PFSK-1 (cell line): ENCODE measurements at regions not wholly inside any gene's neighbourhood (a gene's known extent, or its start where the extent isn't known, plus 50 kb on each side); places are given as distances from the start of the nearest gene placed in this dataset.

Source experiments
- FOXP2 ChIP-seq: optimal IDR thresholded peaks from 2 replicates; pipeline ENCODE3; 2011; ENCODE audit warnings: borderline replicate concordance, control low read depth, inconsistent platforms; ENCODE audit not compliant: insufficient read depth; ENCODE audit errors: extremely low read length, extremely low read depth
- POLR2AphosphoS5 ChIP-seq: IDR thresholded peaks from 2 replicates; pipeline ENCODE4 v1.6.1; 2012; ENCODE audit warnings: low read depth, mild to moderate bottlenecking, control low read depth, low read length, moderate library complexity
- TF ChIP-seq, protein P1 (sequence below), 2 experiments: IDR thresholded peaks; 2 replicates each; pipeline versions ENCODE4 v1.6.1 to v1.8.0; 2011 to 2012; ENCODE audit warnings: low read depth in 2 of 2, low read length in 2 of 2, control low read depth in 1 of 2, inconsistent platforms in 1 of 2, mild to moderate bottlenecking in 1 of 2, moderate library complexity in 1 of 2; ENCODE audit not compliant: insufficient read depth in 1 of 2

DNA sequence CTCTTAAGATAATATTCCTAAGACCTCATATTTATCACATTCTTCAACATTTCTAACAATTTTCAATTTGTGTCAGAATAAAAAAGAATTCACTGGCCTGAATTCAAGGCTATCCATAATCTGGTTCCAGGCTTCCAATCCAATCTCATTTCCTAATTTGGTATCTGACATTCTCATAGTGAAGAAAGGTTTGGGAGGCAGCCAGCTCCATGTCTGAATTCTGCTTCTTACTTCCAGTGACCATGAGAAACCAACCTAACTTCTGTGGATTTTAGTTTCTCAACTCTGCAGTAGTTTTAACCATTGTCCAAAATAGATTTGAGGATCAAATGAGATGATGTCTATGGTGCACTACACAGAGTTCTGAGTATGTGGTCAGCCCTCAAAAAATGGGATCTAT lies 439.1 kb upstream of the GCFC2 start:
- TF ChIP-seq POLR2AphosphoS5 = no peak
- TF ChIP-seq, protein P1, sequence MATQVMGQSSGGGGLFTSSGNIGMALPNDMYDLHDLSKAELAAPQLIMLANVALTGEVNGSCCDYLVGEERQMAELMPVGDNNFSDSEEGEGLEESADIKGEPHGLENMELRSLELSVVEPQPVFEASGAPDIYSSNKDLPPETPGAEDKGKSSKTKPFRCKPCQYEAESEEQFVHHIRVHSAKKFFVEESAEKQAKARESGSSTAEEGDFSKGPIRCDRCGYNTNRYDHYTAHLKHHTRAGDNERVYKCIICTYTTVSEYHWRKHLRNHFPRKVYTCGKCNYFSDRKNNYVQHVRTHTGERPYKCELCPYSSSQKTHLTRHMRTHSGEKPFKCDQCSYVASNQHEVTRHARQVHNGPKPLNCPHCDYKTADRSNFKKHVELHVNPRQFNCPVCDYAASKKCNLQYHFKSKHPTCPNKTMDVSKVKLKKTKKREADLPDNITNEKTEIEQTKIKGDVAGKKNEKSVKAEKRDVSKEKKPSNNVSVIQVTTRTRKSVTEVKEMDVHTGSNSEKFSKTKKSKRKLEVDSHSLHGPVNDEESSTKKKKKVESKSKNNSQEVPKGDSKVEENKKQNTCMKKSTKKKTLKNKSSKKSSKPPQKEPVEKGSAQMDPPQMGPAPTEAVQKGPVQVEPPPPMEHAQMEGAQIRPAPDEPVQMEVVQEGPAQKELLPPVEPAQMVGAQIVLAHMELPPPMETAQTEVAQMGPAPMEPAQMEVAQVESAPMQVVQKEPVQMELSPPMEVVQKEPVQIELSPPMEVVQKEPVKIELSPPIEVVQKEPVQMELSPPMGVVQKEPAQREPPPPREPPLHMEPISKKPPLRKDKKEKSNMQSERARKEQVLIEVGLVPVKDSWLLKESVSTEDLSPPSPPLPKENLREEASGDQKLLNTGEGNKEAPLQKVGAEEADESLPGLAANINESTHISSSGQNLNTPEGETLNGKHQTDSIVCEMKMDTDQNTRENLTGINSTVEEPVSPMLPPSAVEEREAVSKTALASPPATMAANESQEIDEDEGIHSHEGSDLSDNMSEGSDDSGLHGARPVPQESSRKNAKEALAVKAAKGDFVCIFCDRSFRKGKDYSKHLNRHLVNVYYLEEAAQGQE (IDR thresholded peaks at IDR 0.05; ENCODE audit: insufficient read depth in 1 of 2, low read depth in 2 of 2, low read length in 2 of 2) = no peak
- no peak for TF ChIP-seq FOXP2
